IMR-90 (cell line): ENCODE measurements at regions not wholly inside any gene's neighbourhood (a gene's known extent, or its start where the extent isn't known, plus 50 kb on each side); places are given as distances from the start of the nearest gene placed in this dataset.

Experiments used
- ATAC-seq: fragments of 200-7000 bp; cut with Tn5 transposase; 2 replicates; pipeline ENCODE4 v1.9.1; 2020; ENCODE audit warnings: low read depth, mild to moderate bottlenecking, moderate library complexity
- BruUV-seq: library from RNA; stranded (reverse); fragments of 400-500 nt; replicated peaks from 2 replicates; lab custom pipeline; 2021; lab: Mats Ljungman, UMichigan
- CTCF ChIA-PET: fragments of 300-600 bp; formaldehyde crosslinking; extraction: SDS; loops from one replicate; lab custom pipeline; 2021; ENCODE audit warnings: antibody characterized with exemption; lab: Yijun Ruan, JAX
- POLR2A ChIA-PET: fragments of 300-600 bp; sonication (Branson Sonifier 250); formaldehyde crosslinking; loops from one replicate; lab custom pipeline; 2022; ENCODE audit warnings: antibody characterized with exemption; ENCODE audit not compliant: unreplicated experiment; lab: Charles Lee
- DNase-seq: peaks from one replicate; pipeline ENCODE4 v3.0.0; 2013
- H2AFZ ChIP-seq: replicated peaks from 2 replicates; pipeline ENCODE3; 2013; ENCODE audit warnings: low read length, mild to moderate bottlenecking; ENCODE audit not compliant: poor library complexity
- H2AK5ac ChIP-seq: 2 replicates; pipeline ENCODE4 v1.6.1; 2013; ENCODE audit warnings: low read depth, low read length, inconsistent platforms
- H2AK9ac ChIP-seq: replicated peaks from 2 replicates; pipeline ENCODE3; 2013; ENCODE audit warnings: mild to moderate bottlenecking, low read depth, low read length, moderate library complexity; ENCODE audit not compliant: poor library complexity
- H2BK120ac ChIP-seq: 2 replicates; pipeline ENCODE4 v1.6.1; 2013; ENCODE audit warnings: low read depth, low read length, inconsistent platforms
- H2BK15ac ChIP-seq: 3 replicates; pipeline ENCODE4 v1.6.1; 2013; ENCODE audit warnings: low read depth, low read length, inconsistent platforms
- H2BK20ac ChIP-seq: 2 replicates; pipeline ENCODE4 v1.6.1; 2013; ENCODE audit warnings: low read depth, mild to moderate bottlenecking, inconsistent platforms, low read length, moderate library complexity
- H2BK5ac ChIP-seq: 2 replicates; pipeline ENCODE4 v1.6.1; 2013; ENCODE audit warnings: mild to moderate bottlenecking, low read depth, low read length, inconsistent platforms; ENCODE audit not compliant: poor library complexity, severe bottlenecking
- H3K14ac ChIP-seq: replicated peaks from 2 replicates; pipeline ENCODE4 v1.6.1; 2013; ENCODE audit warnings: low read depth, low read length, inconsistent platforms
- H3K18ac ChIP-seq: 2 replicates; pipeline ENCODE4 v1.6.1; 2013; ENCODE audit warnings: low read depth, low read length, control low read depth
- H3K23ac ChIP-seq: 2 replicates; pipeline ENCODE4 v1.6.1; 2013; ENCODE audit warnings: low read depth, low read length, inconsistent platforms
- H3K27ac ChIP-seq: 2 replicates; pipeline ENCODE4 v1.5.1; 2013; ENCODE audit warnings: mild to moderate bottlenecking, control low read depth, low read length; ENCODE audit not compliant: insufficient read depth
- H3K27me3 ChIP-seq: 2 replicates; pipeline ENCODE4 v1.6.1; 2013; ENCODE audit warnings: low read length; ENCODE audit not compliant: control insufficient read depth, insufficient read depth
- H3K36me3 ChIP-seq: 2 replicates; pipeline ENCODE4 v1.6.1; 2013; ENCODE audit warnings: low read length, mixed read lengths; ENCODE audit not compliant: control insufficient read depth, insufficient read depth
- H3K4ac ChIP-seq: 2 replicates; pipeline ENCODE4 v1.6.1; 2013; ENCODE audit warnings: low read depth, low read length, inconsistent platforms
- H3K4me1 ChIP-seq: 2 replicates; pipeline ENCODE4 v1.6.1; 2013; ENCODE audit warnings: low read length, mixed read lengths; ENCODE audit not compliant: control insufficient read depth, insufficient read depth
- H3K4me2 ChIP-seq: 2 replicates; pipeline ENCODE4 v1.6.1; 2013; ENCODE audit warnings: low read depth, mild to moderate bottlenecking, control low read depth, low read length, moderate library complexity
- H3K4me3 ChIP-seq: 2 replicates; pipeline ENCODE4 v1.5.1; 2013; ENCODE audit warnings: low read depth, mild to moderate bottlenecking, control low read depth, low read length, moderate library complexity; ENCODE audit not compliant: insufficient read depth
- H3K56ac ChIP-seq: 2 replicates; pipeline ENCODE4 v1.6.1; 2013; ENCODE audit warnings: low read length, inconsistent platforms; ENCODE audit not compliant: insufficient read depth; ENCODE audit errors: extremely low read depth
- H3K79me1 ChIP-seq, 2 experiments: 2 replicates each; pipeline ENCODE4 v1.6.1; 2013; ENCODE audit warnings: low read length in 2 of 2, inconsistent platforms in 1 of 2, low read depth in 1 of 2
- H3K9ac ChIP-seq: 2 replicates; pipeline ENCODE4 v1.6.1; 2013; ENCODE audit warnings: low read depth, low read length, control low read depth
- H3K9me1 ChIP-seq: 2 replicates; pipeline ENCODE4 v1.6.1; 2013; ENCODE audit warnings: low read length, inconsistent platforms; ENCODE audit not compliant: insufficient read depth
- H3K9me3 ChIP-seq: 2 replicates; pipeline ENCODE4 v1.6.1; 2013; ENCODE audit warnings: low read length; ENCODE audit not compliant: control insufficient read depth, insufficient read depth
- H4K20me1 ChIP-seq: 2 replicates; pipeline ENCODE4 v1.6.1; 2013; ENCODE audit warnings: low read length, inconsistent platforms; ENCODE audit not compliant: insufficient read depth
- H4K5ac ChIP-seq: 2 replicates; pipeline ENCODE4 v1.6.1; 2013; ENCODE audit warnings: mild to moderate bottlenecking, low read depth, low read length, control low read depth
- H4K8ac ChIP-seq, 2 experiments: 2 replicates each; pipeline ENCODE4 v1.6.1; 2013; ENCODE audit warnings: low read depth in 2 of 2, low read length in 2 of 2, control low read depth in 1 of 2, inconsistent platforms in 1 of 2
- H4K91ac ChIP-seq: 2 replicates; pipeline ENCODE4 v1.6.1; 2013; ENCODE audit warnings: low read depth, low read length, inconsistent platforms; ENCODE audit not compliant: insufficient read depth
- CEBPB ChIP-seq: IDR thresholded peaks from 2 replicates; pipeline ENCODE4 v1.6.1; 2012; ENCODE audit warnings: low read depth, low read length, improper control_type of control experiment
- MAFK ChIP-seq: IDR thresholded peaks from 2 replicates; pipeline ENCODE4 v1.6.1; 2012; ENCODE audit warnings: low read depth, low read length, improper control_type of control experiment
- MAZ ChIP-seq: IDR thresholded peaks from 2 replicates; pipeline ENCODE4 v1.6.1; 2012; ENCODE audit warnings: low read depth, mild to moderate bottlenecking, low read length, improper control_type of control experiment, moderate library complexity, borderline replicate concordance
- NFE2L2 ChIP-seq: fragments of 150-350 bp; IDR thresholded peaks from 2 replicates; pipeline ENCODE4 v1.6.1; 2016; ENCODE audit warnings: low read depth, mild to moderate bottlenecking, low read length
- RAD21 ChIP-seq: IDR thresholded peaks from 2 replicates; pipeline ENCODE4 v1.6.1; 2012; ENCODE audit warnings: low read length, improper control_type of control experiment
- RFX5 ChIP-seq: IDR thresholded peaks from 2 replicates; pipeline ENCODE4 v1.8.0; 2012; ENCODE audit warnings: low read depth, mild to moderate bottlenecking, low read length, moderate library complexity
- USF2 ChIP-seq: fragments of 150-350 bp; IDR thresholded peaks from 2 replicates; pipeline ENCODE4 v1.6.1; 2017; ENCODE audit warnings: mild to moderate bottlenecking, antibody characterized with exemption, low read length, low read depth
- WGBS, 2 experiments: methylation state at CpG; one replicate each; pipeline versions ENCODE4 v1.1.5 to v1.1.7; 2013; ENCODE audit warnings: missing lambda C conversion rate in 2 of 2; ENCODE audit not compliant: insufficient read length in 1 of 2; ENCODE audit errors: extremely low coverage in 2 of 2; 5-methylcytosine and 5-hydroxymethylcytosine counted together
- dilution Hi-C: fragments of 300-500 bp; cut with HindIII; formaldehyde crosslinking; loops from one replicate; pipeline ENCODE4 v1.14.3; 2018; ENCODE audit warnings: low sequenced_read_pairs; ENCODE audit not compliant: unreplicated experiment
- in situ Hi-C: fragments of 300-500 bp; cut with MboI; formaldehyde crosslinking; loops from 3 replicates; pipeline ENCODE4 v1.14.3; 2019; ENCODE audit warnings: low sequenced_read_pairs, inconsistent platforms, mixed read lengths
- intact Hi-C: fragments of 100-400 bp; cut with micrococcal nuclease; formaldehyde crosslinking; loops from 2 replicates; pipeline ENCODE4 v1.10.0; 2022

- WGBS, 2 experiments, result no CpG with 5 or more reads among the region's 1 CpG
- Histone ChIP-seq H2AK5ac (no peak overlapping the region), H2AK9ac (no peak overlapping the region), H4K91ac (no peak overlapping the region), H3K4me3 (no peak overlapping the region), H4K20me1 (no peaks in the 10 kb centered on the region), H2BK15ac (no peak overlapping the region), H3K4me2 (no peak overlapping the region), H3K4ac (no peak overlapping the region), H4K5ac (no peak overlapping the region), H3K9me1 (no peaks in the 10 kb centered on the region), H3K27ac (no peak overlapping the region), H3K36me3 (no peaks in the 10 kb centered on the region), H3K79me1 (no peaks in the 10 kb centered on the region), H3K9ac (no peak overlapping the region), H2BK5ac (no peak overlapping the region), H2BK20ac (no peak overlapping the region), H3K9me3 (no peaks in the 10 kb centered on the region), H2AFZ (no peak overlapping the region), H4K8ac (no peak overlapping the region), H3K56ac (no peak overlapping the region), H3K27me3 (peaks cover 5% of the 10 kb centered on the region), H3K23ac (no peak overlapping the region), H3K4me1 (no peaks in the 10 kb centered on the region), H3K14ac (no peak overlapping the region), H3K18ac (no peak overlapping the region), H2BK120ac (no peak overlapping the region)
- POLR2A ChIA-PET, result no interaction called here
- dilution Hi-C loops, result no loop called here
- intact Hi-C loops, result no loop called here
- in situ Hi-C loops, result loop anchor here (25.0 kb wide), 2 partner anchors 383 to 683 kb away; no protein-coding TSS in a partner anchor
- TF ChIP-seq RAD21, result no peak
- TF ChIP-seq NFE2L2, result no peak
- TF ChIP-seq MAFK, result no peak
- TF ChIP-seq USF2, result no peak
- no peak for TF ChIP-seq CEBPB
- no peak for TF ChIP-seq MAZ
- TF ChIP-seq RFX5, result no peak
- DNase-seq (no peak), ATAC-seq (no peak)
- CTCF ChIA-PET, result no interaction called here
- BruUV-seq, result no TSS peak
Observed at GRCh38 chrX:13495232-13495631, 74.2 kb upstream of the EGFL6 start.
